ENCODE measurements at regions not wholly inside any gene's neighbourhood (a gene's known extent, or its start where the extent isn't known, plus 50 kb on each side); places are given as distances from the start of the nearest gene placed in this dataset.

DNA sequence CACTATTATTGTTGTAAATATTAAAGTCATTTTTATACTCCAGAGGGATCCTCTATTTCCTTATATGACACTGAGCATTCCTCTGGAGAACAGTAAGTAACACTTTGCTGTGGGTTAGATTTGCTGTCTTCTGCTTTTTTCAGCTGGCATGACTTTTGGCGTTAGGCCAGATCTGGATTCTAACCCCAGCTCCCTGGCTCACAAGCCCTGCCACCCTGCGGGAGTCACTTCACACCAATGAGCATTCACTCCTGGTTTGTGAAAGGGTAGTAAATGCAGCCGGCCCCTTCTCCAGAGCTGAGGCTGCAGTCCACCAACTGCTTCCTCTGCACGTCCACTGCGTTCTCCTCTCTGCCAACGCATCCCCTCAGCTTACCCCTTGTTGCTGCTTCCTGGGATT, 373.8 kb upstream of the RAB6C start:
- Histone ChIP-seq H3K27ac (no peak overlapping the region), H3K27me3 (replicated peaks) (no peaks in the 10 kb centered on the region), H3K36me3 (replicated peaks) (no peaks in the 10 kb centered on the region), H3K4me3 (ENCODE audit: low read depth, low read length) (no peak overlapping the region)
- DNase-seq, result no peak
- in situ Hi-C loops (cut with HindIII; ENCODE audit: low pct_ligation_motif_present, low sequenced_read_pairs), result no loop called here
- no peak for TF ChIP-seq CTCF (IDR thresholded peaks at IDR 0.05; ENCODE audit: low read depth, low read length, missing control alignments)

DNA sequence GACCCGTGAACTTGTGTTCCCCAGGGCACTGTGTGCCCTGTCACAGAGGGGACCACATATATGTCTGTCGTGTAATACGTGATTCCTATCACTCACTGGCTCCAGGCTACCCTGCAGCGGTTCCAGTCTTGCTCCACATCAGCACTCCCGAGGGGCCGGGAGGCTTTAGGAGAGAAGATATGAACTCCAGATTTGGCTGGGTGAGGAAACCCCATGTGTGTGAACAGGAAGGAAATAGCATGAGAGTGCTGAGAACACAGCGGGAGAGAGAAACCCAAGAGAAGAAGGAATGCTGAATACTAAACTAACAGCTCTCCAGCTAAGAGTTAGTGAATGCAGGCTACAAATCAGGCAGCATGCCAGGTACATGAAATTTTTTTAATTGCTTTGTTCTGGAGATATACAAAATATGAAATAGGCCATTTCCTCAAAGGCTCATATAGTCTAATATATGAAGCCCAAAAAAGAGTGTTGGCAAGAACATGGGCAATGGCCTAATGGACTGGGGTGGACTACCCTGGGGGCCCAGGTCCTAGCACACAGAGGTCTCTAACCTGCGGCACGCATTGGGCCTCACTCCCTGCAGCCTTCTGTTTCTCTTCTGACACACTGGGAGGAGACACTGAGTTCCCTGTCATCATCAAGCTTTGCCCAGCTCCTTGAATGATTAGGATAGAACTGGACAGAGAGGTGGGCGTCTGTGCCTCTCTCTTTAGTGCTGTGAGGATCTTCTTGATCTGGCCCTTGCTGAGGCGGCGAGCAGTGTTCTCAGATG, 372.8 kb upstream of the RAB6C start:
- Histone ChIP-seq H3K36me3 (replicated peaks) (no peaks in the 10 kb centered on the region), H3K27me3 (replicated peaks) (no peaks in the 10 kb centered on the region), H3K4me3 (ENCODE audit: low read depth, low read length) (no peak overlapping the region), H3K27ac (no peak overlapping the region)
- in situ Hi-C loops (cut with HindIII; ENCODE audit: low pct_ligation_motif_present, low sequenced_read_pairs), result no loop called here
- DNase-seq, result peak; percentile 0
- no peak for TF ChIP-seq CTCF (IDR thresholded peaks at IDR 0.05; ENCODE audit: low read depth, low read length, missing control alignments)

GRCh38 chr2:129609224-129609623, 370.2 kb upstream of the RAB6C start:
- no peak for DNase-seq
- in situ Hi-C loops (cut with HindIII; ENCODE audit: low pct_ligation_motif_present, low sequenced_read_pairs), result no loop called here

DNA sequence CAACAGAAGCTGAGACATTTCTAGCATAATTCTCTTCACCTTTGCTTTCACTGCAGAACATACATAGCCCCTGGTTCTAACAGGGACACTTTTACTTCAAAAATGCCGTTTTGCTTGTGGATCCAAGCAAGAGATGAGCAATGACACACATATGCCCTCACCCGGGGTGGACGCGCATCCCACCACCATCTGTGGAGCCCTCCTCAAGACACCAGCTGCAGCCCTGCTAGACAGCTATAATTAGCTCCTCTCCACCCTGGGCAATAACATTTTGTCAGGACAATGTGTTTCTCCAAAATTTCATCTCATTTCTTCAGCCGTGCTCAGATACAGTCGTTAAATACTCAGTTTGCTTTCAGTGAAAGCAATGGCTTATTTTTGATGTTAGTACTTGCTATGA, 368.7 kb upstream of the RAB6C start:
- Histone ChIP-seq H3K36me3 (replicated peaks) (no peaks in the 10 kb centered on the region), H3K4me3 (ENCODE audit: low read depth, low read length) (no peak overlapping the region), H3K27ac (no peak overlapping the region), H3K27me3 (replicated peaks) (no peaks in the 10 kb centered on the region)
- no peak for TF ChIP-seq CTCF (IDR thresholded peaks at IDR 0.05; ENCODE audit: low read depth, low read length, missing control alignments)
- in situ Hi-C loops (cut with HindIII; ENCODE audit: low pct_ligation_motif_present, low sequenced_read_pairs), result no loop called here
- DNase-seq, result no peak

More at GRCh38 chr2:129609224-129609623, 370.2 kb upstream of the RAB6C start:
- Histone ChIP-seq H3K27ac (no peak overlapping the region), H3K27me3 (replicated peaks) (no peaks in the 10 kb centered on the region), H3K36me3 (replicated peaks) (no peaks in the 10 kb centered on the region), H3K4me3 (ENCODE audit: low read depth, low read length) (no peak overlapping the region)
- no peak for TF ChIP-seq CTCF (IDR thresholded peaks at IDR 0.05; ENCODE audit: low read depth, low read length, missing control alignments)

DNA sequence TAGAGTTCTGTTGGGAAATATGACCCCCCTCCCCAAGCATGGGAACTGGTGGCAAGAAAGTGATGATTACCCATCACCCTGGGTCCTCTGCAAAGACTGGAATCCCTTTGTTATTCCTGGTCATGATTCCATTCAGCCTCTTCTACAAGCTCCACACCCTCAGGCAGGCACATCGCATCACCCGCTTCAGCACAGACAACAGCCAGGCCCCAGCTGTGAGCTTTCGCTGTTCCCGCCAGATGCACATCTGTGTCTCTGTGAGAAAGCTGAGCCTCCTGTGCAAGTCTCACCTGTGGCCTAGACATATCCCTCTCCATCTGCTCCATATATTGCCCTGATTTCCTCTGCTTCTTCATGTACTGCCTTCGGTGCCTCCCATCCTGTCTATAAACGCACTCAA, 368.0 kb upstream of the RAB6C start:
- H3K27ac ChIP-seq, result no peak overlapping the region
- H3K4me3 ChIP-seq (ENCODE audit: low read depth, low read length), result no peak overlapping the region
- no peaks in the 10 kb centered on the region for H3K36me3 ChIP-seq (replicated peaks)
- TF ChIP-seq CTCF (IDR thresholded peaks at IDR 0.05; ENCODE audit: low read depth, low read length, missing control alignments), result no peak
- no peak for DNase-seq
- in situ Hi-C loops (cut with HindIII; ENCODE audit: low pct_ligation_motif_present, low sequenced_read_pairs), result no loop called here
- no peaks in the 10 kb centered on the region for H3K27me3 ChIP-seq (replicated peaks)

DNA sequence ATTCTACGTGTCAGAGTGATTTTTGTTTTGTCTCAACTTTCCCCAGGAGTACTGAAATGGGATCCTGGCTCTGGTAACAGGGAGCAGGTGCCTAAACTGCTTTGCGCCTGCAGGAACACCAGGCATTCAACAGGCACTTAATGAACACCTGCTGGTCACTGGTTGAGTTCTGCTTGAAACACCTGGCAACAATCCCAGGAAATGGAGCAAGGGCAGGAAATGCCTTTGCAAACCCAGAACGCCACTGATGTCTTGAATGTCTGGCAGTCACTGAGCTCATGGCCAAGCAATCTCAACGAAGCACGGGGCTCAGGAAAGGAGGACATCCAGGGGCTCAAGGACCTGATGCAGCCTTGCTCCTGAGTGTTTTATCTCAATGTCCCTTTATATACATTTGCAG, 360.0 kb upstream of the RAB6C start:
- Histone ChIP-seq H3K27ac (no peak overlapping the region), H3K4me3 (ENCODE audit: low read depth, low read length) (no peak overlapping the region), H3K36me3 (replicated peaks) (no peaks in the 10 kb centered on the region), H3K27me3 (replicated peaks) (no peaks in the 10 kb centered on the region)
- no peak for DNase-seq
- in situ Hi-C loops (cut with HindIII; ENCODE audit: low pct_ligation_motif_present, low sequenced_read_pairs), result no loop called here
- no peak for TF ChIP-seq CTCF (IDR thresholded peaks at IDR 0.05; ENCODE audit: low read depth, low read length, missing control alignments)

All from brain microvascular endothelial cell (primary cell).